Colonic mucosa (tissue), 4 donors: ENCODE measurements at regions not wholly inside any gene's neighbourhood (a gene's known extent, or its start where the extent isn't known, plus 50 kb on each side); places are given as distances from the start of the nearest gene placed in this dataset.

ENCODE experiments used
- DNase-seq: peaks from one replicate; pipeline ENCODE4 v3.0.0-alpha.2; 2020
- H3K27ac ChIP-seq: fragments of 200-600 bp; one replicate; pipeline ENCODE4 v1.8.0; 2021
- H3K27me3 ChIP-seq: fragments of 200-600 bp; one replicate; pipeline ENCODE4 v1.8.0; 2021
- H3K36me3 ChIP-seq: fragments of 200-600 bp; one replicate; pipeline ENCODE4 v1.8.0; 2021
- H3K4me1 ChIP-seq: fragments of 200-600 bp; one replicate; pipeline ENCODE4 v1.8.0; 2021; ENCODE audit warnings: mild to moderate bottlenecking
- H3K4me3 ChIP-seq: fragments of 200-600 bp; one replicate; pipeline ENCODE4 v1.8.0; 2021
- H3K9ac ChIP-seq, 2 donors: one replicate each; pipeline ENCODE4 v1.7.0; 2013; ENCODE audit warnings: control low read depth in 2 of 2, low read depth in 2 of 2, low read length in 2 of 2
- H3K9me3 ChIP-seq: fragments of 200-600 bp; one replicate; pipeline ENCODE4 v1.8.0; 2021
- intact Hi-C: fragments of 100-400 bp; cut with DNase I; formaldehyde crosslinking; loops from one replicate; pipeline ENCODE4 v1.14.1; 2022
- TF ChIP-seq, protein P1 (sequence below): fragments of 200-600 bp; IDR thresholded peaks from one replicate; pipeline ENCODE4 v1.8.0; 2022; ENCODE audit warnings: antibody characterized with exemption, mild to moderate bottlenecking
- donor health status: healthy.
- donor health status: DM: no; HTN: no; CAD: no.
- donor health status: DM: no; HTN: no; CAD: no.

DNA sequence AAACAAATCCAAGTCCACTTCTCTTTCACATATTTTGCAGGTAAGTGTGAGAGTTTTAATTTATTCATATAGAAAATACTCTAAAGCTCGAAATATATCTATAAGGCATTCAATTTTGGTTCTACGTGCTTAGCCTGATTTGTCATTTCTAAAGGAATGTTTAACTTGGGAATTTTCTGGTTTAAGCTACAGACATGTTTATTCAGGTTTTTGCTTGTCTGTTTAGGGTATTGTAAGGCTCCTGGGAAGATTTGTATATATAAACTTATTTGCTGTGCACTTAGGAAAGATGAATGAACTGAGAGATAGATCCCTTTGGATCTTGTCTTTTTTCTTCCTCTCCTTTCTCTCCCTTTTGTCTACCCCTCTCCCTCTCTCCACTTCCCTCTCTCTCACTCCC lies 185.9 kb upstream of the NEIL3 start:
- no peaks in the 10 kb centered on the region for H3K36me3 ChIP-seq
- no peaks in the 10 kb centered on the region for H3K27me3 ChIP-seq
- no peak for DNase-seq
- no peak overlapping the region for H3K4me3 ChIP-seq
- intact Hi-C loops, result no loop called here
- no peak overlapping the region for H3K27ac ChIP-seq
- H3K9me3 ChIP-seq, result no peaks in the 10 kb centered on the region
- TF ChIP-seq, protein P1, sequence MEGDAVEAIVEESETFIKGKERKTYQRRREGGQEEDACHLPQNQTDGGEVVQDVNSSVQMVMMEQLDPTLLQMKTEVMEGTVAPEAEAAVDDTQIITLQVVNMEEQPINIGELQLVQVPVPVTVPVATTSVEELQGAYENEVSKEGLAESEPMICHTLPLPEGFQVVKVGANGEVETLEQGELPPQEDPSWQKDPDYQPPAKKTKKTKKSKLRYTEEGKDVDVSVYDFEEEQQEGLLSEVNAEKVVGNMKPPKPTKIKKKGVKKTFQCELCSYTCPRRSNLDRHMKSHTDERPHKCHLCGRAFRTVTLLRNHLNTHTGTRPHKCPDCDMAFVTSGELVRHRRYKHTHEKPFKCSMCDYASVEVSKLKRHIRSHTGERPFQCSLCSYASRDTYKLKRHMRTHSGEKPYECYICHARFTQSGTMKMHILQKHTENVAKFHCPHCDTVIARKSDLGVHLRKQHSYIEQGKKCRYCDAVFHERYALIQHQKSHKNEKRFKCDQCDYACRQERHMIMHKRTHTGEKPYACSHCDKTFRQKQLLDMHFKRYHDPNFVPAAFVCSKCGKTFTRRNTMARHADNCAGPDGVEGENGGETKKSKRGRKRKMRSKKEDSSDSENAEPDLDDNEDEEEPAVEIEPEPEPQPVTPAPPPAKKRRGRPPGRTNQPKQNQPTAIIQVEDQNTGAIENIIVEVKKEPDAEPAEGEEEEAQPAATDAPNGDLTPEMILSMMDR, result no peak
- no peaks in the 10 kb centered on the region for H3K4me1 ChIP-seq
- H3K9ac ChIP-seq, result no peak overlapping the region

DNA sequence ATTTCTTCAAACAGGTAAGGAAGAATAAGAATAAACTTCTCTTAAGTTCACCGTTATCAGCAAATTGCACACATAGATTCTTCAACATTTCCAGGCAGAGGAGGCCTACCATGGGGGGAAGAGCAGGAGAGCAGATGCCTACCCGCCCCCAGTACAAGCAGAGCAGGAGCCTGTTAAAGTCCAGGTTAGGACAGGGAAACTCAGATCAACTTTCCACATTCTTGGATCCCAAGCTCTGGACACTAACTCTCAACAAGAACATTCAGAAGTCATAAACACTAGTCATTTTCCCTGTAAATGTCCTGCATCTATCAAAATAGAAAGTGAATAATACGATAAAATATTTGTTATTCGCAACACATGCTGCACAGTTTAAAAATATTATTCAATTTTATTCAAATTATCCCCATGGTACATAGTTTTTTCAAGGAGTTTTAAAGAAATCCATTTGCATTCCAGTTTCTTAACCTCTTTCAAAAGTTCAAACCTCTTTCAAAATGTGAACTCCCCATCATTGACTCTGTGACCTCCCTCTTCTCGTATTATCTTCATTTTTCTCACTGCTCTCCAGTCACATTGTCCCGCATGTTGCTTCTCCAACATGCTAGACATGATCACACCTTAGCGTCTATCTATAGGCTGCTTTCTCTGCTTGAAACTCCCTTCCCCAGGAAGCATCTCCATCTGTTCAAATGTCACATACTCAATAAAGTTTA lies 185.2 kb upstream of the NEIL3 start:
- Histone ChIP-seq H3K4me1 (no peaks in the 10 kb centered on the region), H3K4me3 (no peak overlapping the region), H3K27ac (no peak overlapping the region), H3K9ac (no peak overlapping the region), H3K27me3 (no peaks in the 10 kb centered on the region), H3K9me3 (no peaks in the 10 kb centered on the region), H3K36me3 (no peaks in the 10 kb centered on the region)
- no peak for DNase-seq
- TF ChIP-seq, protein P1, result no peak
- intact Hi-C loops, result no loop called here

DNA sequence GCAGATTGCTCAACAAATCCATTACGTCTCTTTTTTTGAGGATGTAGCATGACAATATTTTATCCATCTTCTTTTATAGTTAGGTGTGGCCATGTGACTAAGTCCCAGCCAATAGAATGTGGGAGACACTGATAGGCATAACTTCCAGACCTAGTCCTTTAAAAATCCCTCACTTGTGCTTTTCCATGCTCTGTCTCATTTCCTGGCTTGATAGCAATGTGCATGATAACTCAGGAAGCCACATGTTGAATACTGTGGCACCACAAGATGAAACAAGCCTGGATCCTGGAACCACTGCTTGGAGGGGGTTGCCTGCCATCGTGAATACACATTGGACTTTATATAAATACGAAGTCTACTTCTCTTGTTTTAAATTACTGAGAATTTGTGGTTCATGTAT lies 184.0 kb upstream of the NEIL3 start:
- Histone ChIP-seq H3K36me3 (no peaks in the 10 kb centered on the region), H3K9me3 (no peaks in the 10 kb centered on the region), H3K27ac (no peak overlapping the region), H3K9ac (no peak overlapping the region), H3K4me3 (no peak overlapping the region), H3K27me3 (no peaks in the 10 kb centered on the region), H3K4me1 (no peaks in the 10 kb centered on the region)
- intact Hi-C loops, result no loop called here
- TF ChIP-seq, protein P1, result no peak
- no peak for DNase-seq

DNA sequence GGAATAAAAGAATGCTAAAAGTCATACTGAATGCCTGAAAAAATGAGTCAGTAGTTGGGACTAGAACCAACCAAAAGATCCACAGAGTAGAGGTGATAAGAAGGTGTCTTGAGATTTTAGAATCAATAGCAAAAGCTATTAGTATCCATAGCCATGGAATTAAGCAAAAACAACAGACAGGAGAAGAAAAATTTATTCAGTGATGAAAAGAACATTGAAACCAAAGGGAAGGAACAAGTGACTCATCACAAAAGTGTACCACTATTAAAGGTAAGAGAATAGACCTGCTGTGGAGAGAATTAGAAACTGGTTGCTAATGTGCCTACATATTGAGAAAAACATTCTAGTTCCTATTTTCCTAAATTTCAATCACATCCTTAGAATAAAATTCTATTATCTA lies 182.0 kb upstream of the NEIL3 start:
- Histone ChIP-seq H3K4me3 (no peak overlapping the region), H3K27me3 (no peaks in the 10 kb centered on the region), H3K4me1 (no peaks in the 10 kb centered on the region), H3K27ac (no peak overlapping the region), H3K9me3 (no peaks in the 10 kb centered on the region), H3K9ac (no peak overlapping the region), H3K36me3 (no peaks in the 10 kb centered on the region)
- no peak for DNase-seq
- intact Hi-C loops, result no loop called here
- TF ChIP-seq, protein P1, result no peak

DNA sequence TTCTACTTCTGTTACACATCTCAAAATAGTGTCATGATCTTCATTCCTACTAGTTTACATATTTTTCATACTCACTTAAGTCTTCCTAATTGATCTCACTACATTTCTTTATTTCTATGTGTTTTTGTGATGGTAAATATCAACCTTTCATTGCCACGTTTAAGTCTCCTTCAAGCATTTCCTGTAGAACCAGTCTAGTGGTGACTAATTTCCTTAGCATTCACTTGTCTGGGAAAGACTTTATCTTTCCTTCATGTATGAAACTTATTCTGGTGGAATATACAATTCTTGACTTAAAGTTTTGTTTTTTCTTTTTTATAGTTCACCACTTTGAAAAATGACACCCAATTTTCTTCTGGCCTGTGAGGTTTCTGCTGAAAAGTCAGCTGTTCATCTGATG lies 181.4 kb upstream of the NEIL3 start:
- H3K4me3 ChIP-seq, result no peak overlapping the region
- H3K27ac ChIP-seq, result no peak overlapping the region
- TF ChIP-seq, protein P1, result no peak
- no peaks in the 10 kb centered on the region for H3K4me1 ChIP-seq
- H3K36me3 ChIP-seq, result no peaks in the 10 kb centered on the region
- H3K9ac ChIP-seq, result no peak overlapping the region
- no peak for DNase-seq
- no peaks in the 10 kb centered on the region for H3K27me3 ChIP-seq
- H3K9me3 ChIP-seq, result no peaks in the 10 kb centered on the region
- intact Hi-C loops, result no loop called here
